ENCODE measurements at regions not wholly inside any gene's neighbourhood (a gene's known extent, or its start where the extent isn't known, plus 50 kb on each side); places are given as distances from the start of the nearest gene placed in this dataset.
A peak's percentile ranks its signal among the peaks of the same experiment; 100 is the strongest.
"Not testable (repeated sequence)": the region's sequence is repeated elsewhere in the genome, so short reads cannot be mapped to it uniquely, and the experiment has no call there.

DNA sequence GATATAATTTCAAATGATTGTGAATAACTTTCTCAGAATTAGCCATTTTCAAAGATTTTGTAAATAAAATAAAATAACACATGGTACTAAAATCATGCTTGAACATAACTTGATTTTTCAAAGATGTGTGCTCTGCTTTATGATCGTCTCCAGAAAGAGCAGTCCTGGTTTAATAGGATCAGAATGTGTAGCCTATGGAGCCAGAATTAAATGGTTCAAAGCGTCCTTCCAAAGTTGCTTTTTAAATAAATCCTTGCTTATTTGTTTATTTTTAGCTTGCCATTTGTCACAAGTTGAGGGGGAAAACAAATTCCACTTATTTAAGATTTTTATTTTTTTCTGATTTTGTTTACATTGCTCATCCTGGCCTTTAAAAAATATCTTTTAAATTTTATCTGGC lies 123.7 kb upstream of the SPRED1 start:
- intact Hi-C loops (cut with DNase I) = no loop called here
- Histone ChIP-seq H3K4me3 (no peak overlapping the region), H3K4me1 (peaks cover 0 to 5% of the 10 kb centered on the region in 2 donors), H3K9me3 (no peaks in the 10 kb centered on the region), H3K36me3 (no peaks in the 10 kb centered on the region), H3K27me3 (no peaks in the 10 kb centered on the region), H3K27ac (peak overlapping the region; percentile 63 to 65)
- TF ChIP-seq, protein P1, sequence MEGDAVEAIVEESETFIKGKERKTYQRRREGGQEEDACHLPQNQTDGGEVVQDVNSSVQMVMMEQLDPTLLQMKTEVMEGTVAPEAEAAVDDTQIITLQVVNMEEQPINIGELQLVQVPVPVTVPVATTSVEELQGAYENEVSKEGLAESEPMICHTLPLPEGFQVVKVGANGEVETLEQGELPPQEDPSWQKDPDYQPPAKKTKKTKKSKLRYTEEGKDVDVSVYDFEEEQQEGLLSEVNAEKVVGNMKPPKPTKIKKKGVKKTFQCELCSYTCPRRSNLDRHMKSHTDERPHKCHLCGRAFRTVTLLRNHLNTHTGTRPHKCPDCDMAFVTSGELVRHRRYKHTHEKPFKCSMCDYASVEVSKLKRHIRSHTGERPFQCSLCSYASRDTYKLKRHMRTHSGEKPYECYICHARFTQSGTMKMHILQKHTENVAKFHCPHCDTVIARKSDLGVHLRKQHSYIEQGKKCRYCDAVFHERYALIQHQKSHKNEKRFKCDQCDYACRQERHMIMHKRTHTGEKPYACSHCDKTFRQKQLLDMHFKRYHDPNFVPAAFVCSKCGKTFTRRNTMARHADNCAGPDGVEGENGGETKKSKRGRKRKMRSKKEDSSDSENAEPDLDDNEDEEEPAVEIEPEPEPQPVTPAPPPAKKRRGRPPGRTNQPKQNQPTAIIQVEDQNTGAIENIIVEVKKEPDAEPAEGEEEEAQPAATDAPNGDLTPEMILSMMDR (IDR thresholded peaks at IDR 0.05) = no peak
- no peak for DNase-seq (ENCODE audit: low spot score in 2 of 2)

DNA sequence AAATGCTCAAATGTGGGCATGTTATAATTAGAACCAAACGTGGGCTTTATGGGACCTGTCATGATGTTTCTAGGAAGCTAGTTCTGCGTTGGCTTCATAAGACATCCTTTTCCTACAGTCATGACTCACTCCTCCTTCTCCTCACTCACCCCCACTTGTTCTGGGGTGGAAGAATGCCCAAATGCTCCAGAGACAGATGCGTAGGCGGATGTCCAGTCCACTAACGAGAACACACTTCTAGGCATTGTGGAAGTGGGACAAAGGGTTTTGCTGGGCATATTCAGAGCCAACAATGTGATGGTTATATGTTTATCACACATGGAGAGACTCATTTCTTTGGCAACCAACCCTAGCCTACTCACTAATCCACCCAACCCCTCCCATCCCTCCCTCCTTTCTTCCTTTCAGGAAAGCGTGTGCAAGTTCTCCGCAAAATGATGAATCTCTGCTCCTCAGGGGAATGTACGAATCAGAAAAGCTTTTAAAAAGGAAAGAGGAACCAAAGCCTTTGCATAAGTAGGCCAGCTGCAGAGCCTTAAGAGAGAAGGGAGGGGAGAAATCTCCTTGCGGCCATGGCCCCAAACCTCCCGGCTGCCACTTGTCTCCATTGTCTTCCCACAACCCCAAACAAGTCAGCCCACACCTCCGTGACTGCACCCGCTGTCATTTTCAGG lies 123.0 kb upstream of the SPRED1 start:
- Histone ChIP-seq H3K9me3 (no peaks in the 10 kb centered on the region), H3K27ac (peak overlapping the region; percentile 63 to 65), H3K27me3 (no peaks in the 10 kb centered on the region), H3K4me1 (peaks cover 0 to 5% of the 10 kb centered on the region in 2 donors), H3K4me3 (peak overlapping the region; percentile 21 to 45), H3K36me3 (no peaks in the 10 kb centered on the region)
- intact Hi-C loops (cut with DNase I) = loop anchor here (2.0 to 5.0 kb wide), 2 partner anchors 57 to 123 kb away; partner anchors contain the start of gene SPRED1
- TF ChIP-seq, protein P1 (IDR thresholded peaks at IDR 0.05) = no peak
- peak; percentile 65 to 93 for DNase-seq (ENCODE audit: low spot score in 2 of 2)

GRCh38 chr15:38130205-38130567 lies 122.5 kb upstream of the SPRED1 start:
- intact Hi-C loops (cut with DNase I) = loop anchor here (2.0 to 5.0 kb wide), 2 partner anchors 58 to 123 kb away; partner anchors contain the start of gene SPRED1
- DNase-seq (ENCODE audit: low spot score in 2 of 2) = peak in 1 of 2 donors; percentile 57
- TF ChIP-seq, protein P1 (IDR thresholded peaks at IDR 0.05) = no peak
- H3K27me3 ChIP-seq = no peaks in the 10 kb centered on the region
- H3K27ac ChIP-seq = peak overlapping the region; percentile 63 to 65
- H3K4me1 ChIP-seq = peaks cover 0 to 5% of the 10 kb centered on the region in 2 donors
- no peaks in the 10 kb centered on the region for H3K36me3 ChIP-seq
- H3K9me3 ChIP-seq = no peaks in the 10 kb centered on the region
- peak overlapping the region; percentile 21 to 45 for H3K4me3 ChIP-seq

DNA sequence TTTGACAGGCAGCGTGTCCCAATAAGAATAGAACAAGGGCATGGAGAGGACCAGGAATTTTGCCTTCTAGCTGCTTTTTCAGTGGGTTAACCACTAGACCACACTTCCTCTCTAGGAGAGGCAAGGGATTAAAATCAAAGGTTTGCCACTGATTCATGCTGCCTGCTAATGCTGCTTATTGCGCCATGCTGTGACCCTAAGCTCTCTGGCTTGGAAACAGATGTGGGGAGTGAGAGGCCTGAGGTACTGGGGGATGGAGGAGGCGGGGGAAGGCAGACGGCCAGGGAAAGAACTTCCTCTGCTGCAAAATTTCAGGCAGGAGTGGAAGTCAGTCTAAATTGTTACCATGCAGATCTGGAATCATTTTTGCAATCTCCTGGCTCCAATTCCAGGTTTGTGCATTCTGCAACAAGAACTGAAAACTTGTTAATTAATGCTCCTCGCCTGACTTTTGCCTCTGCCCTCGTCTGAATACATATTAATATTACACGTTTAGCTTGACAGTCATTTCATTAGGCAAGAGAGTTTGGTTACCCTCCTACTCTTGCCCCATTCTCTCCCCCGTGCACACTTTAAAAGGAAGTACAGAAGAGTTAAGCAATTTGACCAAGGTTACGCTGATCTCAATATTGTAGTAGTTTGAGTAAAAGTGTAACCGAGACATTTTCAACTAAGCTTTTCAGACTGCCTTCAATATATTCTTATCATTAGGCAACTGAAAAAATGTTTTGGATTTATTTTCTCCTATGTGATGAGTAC lies 121.7 kb upstream of the SPRED1 start:
- Histone ChIP-seq H3K4me1 (peaks cover 0 to 5% of the 10 kb centered on the region in 2 donors), H3K4me3 (no peak overlapping the region), H3K27ac (peak overlapping the region; percentile 63 to 65), H3K36me3 (no peaks in the 10 kb centered on the region), H3K9me3 (no peaks in the 10 kb centered on the region), H3K27me3 (no peaks in the 10 kb centered on the region)
- peak; percentile 65 to 90 for DNase-seq (ENCODE audit: low spot score in 2 of 2)
- TF ChIP-seq, protein P1 (IDR thresholded peaks at IDR 0.05) = no peak
- intact Hi-C loops (cut with DNase I) = loop anchor here (2.0 to 5.0 kb wide), 2 partner anchors 59 to 122 kb away; partner anchors contain the start of gene SPRED1

DNA sequence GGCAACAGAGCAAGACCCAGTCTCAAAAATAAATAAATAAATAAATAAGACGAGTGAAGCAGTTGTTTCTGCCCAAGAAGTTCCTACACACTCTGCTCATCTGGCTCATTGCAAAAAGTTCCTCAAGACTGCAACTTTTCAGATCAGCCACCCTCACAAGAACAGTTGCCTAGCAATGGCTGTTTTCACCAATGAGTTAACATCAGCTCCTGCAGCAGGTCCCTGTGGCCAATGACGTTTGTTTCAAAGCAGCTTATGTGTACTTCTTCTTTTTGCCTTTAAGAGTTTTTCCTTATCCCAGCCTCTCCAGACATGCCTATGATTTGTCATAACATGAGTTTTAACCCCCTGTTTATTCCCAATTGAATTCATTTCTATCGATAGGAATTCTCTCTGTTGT lies 118.4 kb upstream of the SPRED1 start:
- Histone ChIP-seq H3K4me1 (peaks cover 0 to under 1% of the 10 kb centered on the region in 2 donors), H3K27ac (no peak overlapping the region), H3K9me3 (no peaks in the 10 kb centered on the region), H3K4me3 (no peak overlapping the region), H3K27me3 (no peaks in the 10 kb centered on the region), H3K36me3 (no peaks in the 10 kb centered on the region)
- DNase-seq (ENCODE audit: low spot score in 2 of 2) = no peak
- TF ChIP-seq, protein P1 (IDR thresholded peaks at IDR 0.05) = no peak
- intact Hi-C loops (cut with DNase I) = loop anchor here (5.0 kb wide), 1 partner anchor 62 kb away; no protein-coding TSS in a partner anchor

- H3K27me3 ChIP-seq; H3K36me3 ChIP-seq; H3K9me3 ChIP-seq; intact Hi-C loops (cut with DNase I); H3K4me1 ChIP-seq; H3K27ac ChIP-seq; H3K4me3 ChIP-seq; DNase-seq (ENCODE audit: low spot score in 2 of 2): not testable (repeated sequence)
Observed at GRCh38 chr15:38142195-38142594, 110.4 kb upstream of the SPRED1 start.
